LNCaP clone FGC (cell line): ENCODE measurements at regions not wholly inside any gene's neighbourhood (a gene's known extent, or its start where the extent isn't known, plus 50 kb on each side); places are given as distances from the start of the nearest gene placed in this dataset.

Source experiments
- DNase-seq: peaks from one replicate; pipeline ENCODE4 v3.0.0-alpha.2; 2011; ENCODE audit warnings: low read depth
- H3K4me3 ChIP-seq: 2 replicates; pipeline ENCODE4 v1.5.1; 2011; ENCODE audit warnings: mild to moderate bottlenecking, low read depth, low read length, control low read depth
- CTCF ChIP-seq: IDR thresholded peaks from 2 replicates; pipeline ENCODE4 v1.5.1; 2012; ENCODE audit warnings: mild to moderate bottlenecking; ENCODE audit not compliant: control insufficient read depth, insufficient read depth; ENCODE audit errors: extremely low read depth

GRCh38 chr19:30171795-30172612, 200.2 kb upstream of the ZNF536 start:
- DNase-seq, result no peak
- H3K4me3 ChIP-seq, result no peak overlapping the region
- no peak for TF ChIP-seq CTCF

- DNase-seq, result no peak
- no peak overlapping the region for H3K4me3 ChIP-seq
- TF ChIP-seq CTCF, result no peak
Measured at GRCh38 chr19:30172613-30173242, 199.5 kb upstream of the ZNF536 start.

GRCh38 chr19:30173593-30174356, 198.4 kb upstream of the ZNF536 start:
- TF ChIP-seq CTCF, result no peak
- H3K4me3 ChIP-seq, result no peak overlapping the region
- no peak for DNase-seq

GRCh38 chr19:30174357-30174645, 197.9 kb upstream of the ZNF536 start:
- DNase-seq, result no peak
- H3K4me3 ChIP-seq, result no peak overlapping the region
- TF ChIP-seq CTCF, result no peak

GRCh38 chr19:30174791-30175190, 197.4 kb upstream of the ZNF536 start:
- DNase-seq, result no peak
- TF ChIP-seq CTCF, result no peak
- no peak overlapping the region for H3K4me3 ChIP-seq

GRCh38 chr19:30175987-30176386, 196.2 kb upstream of the ZNF536 start:
- no peak for DNase-seq

More at GRCh38 chr19:30175987-30176386, 196.2 kb upstream of the ZNF536 start:
- H3K4me3 ChIP-seq, result no peak overlapping the region
- TF ChIP-seq CTCF, result no peak
